OCI-LY7 (cell line): ENCODE measurements at regions not wholly inside any gene's neighbourhood (a gene's known extent, or its start where the extent isn't known, plus 50 kb on each side); places are given as distances from the start of the nearest gene placed in this dataset.

Source experiments
- BruUV-seq: library from RNA; stranded (reverse); fragments of 400-500 nt; replicated peaks from 2 replicates; lab custom pipeline; 2021; lab: Mats Ljungman, UMichigan
- CTCF ChIA-PET: fragments of 300-600 bp; sonication (Branson Sonifier 250); formaldehyde crosslinking; loops from one replicate; lab custom pipeline; 2022; ENCODE audit warnings: antibody characterized with exemption; ENCODE audit not compliant: unreplicated experiment; lab: Charles Lee
- POLR2A ChIA-PET: fragments of 300-600 bp; sonication (Branson Sonifier 250); formaldehyde crosslinking; loops from one replicate; lab custom pipeline; 2022; ENCODE audit warnings: antibody characterized with exemption; lab: Charles Lee
- DNase-seq: peaks from one replicate; pipeline ENCODE4 v3.0.0-alpha.2; 2015; ENCODE audit warnings: low spot score
- H2AFZ ChIP-seq: fragments of 200-600 bp; sonication (generic), shearing (Covaris generic); 2 replicates; pipeline ENCODE4 v1.6.1; 2014; ENCODE audit warnings: mild to moderate bottlenecking, antibody characterized with exemption, low read length, moderate library complexity
- H3K27ac ChIP-seq: fragments of 200-600 bp; sonication (generic); 2 replicates; pipeline ENCODE4 v1.5.1; 2014; ENCODE audit warnings: mixed run types, low read depth, mild to moderate bottlenecking, moderate library complexity, low read length, inconsistent platforms; ENCODE audit not compliant: poor library complexity, severe bottlenecking
- H3K36me3 ChIP-seq: fragments of 200-600 bp; sonication (generic); 2 replicates; pipeline ENCODE4 v1.6.1; 2014; ENCODE audit warnings: mild to moderate bottlenecking, antibody characterized with exemption, low read length, moderate library complexity, mixed read lengths; ENCODE audit not compliant: insufficient read depth
- H3K4me1 ChIP-seq: fragments of 200-600 bp; sonication (generic); 2 replicates; pipeline ENCODE4 v1.5.1; 2014; ENCODE audit warnings: mild to moderate bottlenecking, low read length; ENCODE audit not compliant: insufficient read depth, poor library complexity, severe bottlenecking
- H3K4me2 ChIP-seq: fragments of 200-600 bp; sonication (generic); 2 replicates; pipeline ENCODE4 v1.6.1; 2014; ENCODE audit warnings: mild to moderate bottlenecking, low read length
- H3K4me3 ChIP-seq: fragments of 200-600 bp; sonication (generic); 2 replicates; pipeline ENCODE4 v1.5.1; 2014; ENCODE audit warnings: mild to moderate bottlenecking, low read depth, low read length; ENCODE audit not compliant: poor library complexity, severe bottlenecking
- H3K79me2 ChIP-seq: fragments of 200-600 bp; sonication (generic); 2 replicates; pipeline ENCODE4 v1.6.1; 2016; ENCODE audit warnings: low read depth, mild to moderate bottlenecking, low read length, moderate library complexity, mixed read lengths; ENCODE audit not compliant: insufficient read depth
- H3K9me2 ChIP-seq: fragments of 200-600 bp; sonication (generic); 2 replicates; pipeline ENCODE4 v1.6.1; 2016; ENCODE audit warnings: mild to moderate bottlenecking, low read length, mixed read lengths; ENCODE audit not compliant: insufficient read depth
- H3K9me3 ChIP-seq: fragments of 200-600 bp; sonication (generic); 2 replicates; pipeline ENCODE4 v1.6.1; 2014; ENCODE audit warnings: mild to moderate bottlenecking, mixed run types, low read length, mixed read lengths
- H4K20me1 ChIP-seq: fragments of 200-600 bp; sonication (generic); 2 replicates; pipeline ENCODE4 v1.6.1; 2014; ENCODE audit warnings: mild to moderate bottlenecking, antibody characterized with exemption, low read length, moderate library complexity, mixed read lengths; ENCODE audit not compliant: insufficient read depth
- CTCF ChIP-seq: fragments of 200-600 bp; sonication (generic); conservative IDR thresholded peaks from 2 replicates; pipeline ENCODE4 v1.5.1; 2014; ENCODE audit warnings: mild to moderate bottlenecking, antibody characterized with exemption, low read length, moderate library complexity, mixed read lengths
- EZH2phosphoT487 ChIP-seq: fragments of 200-600 bp; sonication (generic); IDR thresholded peaks from 2 replicates; pipeline ENCODE4 v1.6.1; 2018; ENCODE audit warnings: low read depth, borderline replicate concordance, mild to moderate bottlenecking, mixed run types, antibody characterized with exemption, low read length, moderate library complexity, mixed read lengths
- intact Hi-C: fragments of 100-400 bp; cut with micrococcal nuclease; formaldehyde crosslinking; loops from one replicate; pipeline ENCODE4 v1.10.0; 2022; ENCODE audit not compliant: unreplicated experiment

GRCh38 chr4:171246948-171247347 lies 566.3 kb upstream of the GALNTL6 start:
- Histone ChIP-seq H3K27ac (no peak overlapping the region), H3K79me2 (no peaks in the 10 kb centered on the region), H3K4me1 (no peaks in the 10 kb centered on the region), H3K4me3 (no peak overlapping the region), H2AFZ (no peak overlapping the region), H3K9me3 (no peaks in the 10 kb centered on the region), H3K36me3 (no peaks in the 10 kb centered on the region), H3K4me2 (no peak overlapping the region), H3K9me2 (no peaks in the 10 kb centered on the region), H4K20me1 (no peaks in the 10 kb centered on the region)
- CTCF ChIA-PET, result no interaction called here
- POLR2A ChIA-PET, result no interaction called here
- BruUV-seq, result no TSS peak
- TF ChIP-seq CTCF (no peak), EZH2phosphoT487 (no peak)
- no peak for DNase-seq
- intact Hi-C loops, result no loop called here

- no peaks in the 10 kb centered on the region for H4K20me1 ChIP-seq
- intact Hi-C loops, result no loop called here
- no peak overlapping the region for H3K4me3 ChIP-seq
- no peak for DNase-seq
- ChIA-PET CTCF (no interaction called here), POLR2A (no interaction called here)
- H3K79me2 ChIP-seq, result no peaks in the 10 kb centered on the region
- TF ChIP-seq CTCF (no peak), EZH2phosphoT487 (no peak)
- H3K9me2 ChIP-seq, result no peaks in the 10 kb centered on the region
- H3K9me3 ChIP-seq, result no peaks in the 10 kb centered on the region
- H3K4me2 ChIP-seq, result no peak overlapping the region
- no peaks in the 10 kb centered on the region for H3K36me3 ChIP-seq
- H3K27ac ChIP-seq, result no peak overlapping the region
- H3K4me1 ChIP-seq, result no peaks in the 10 kb centered on the region
- BruUV-seq, result no TSS peak
- H2AFZ ChIP-seq, result no peak overlapping the region
Observed at GRCh38 chr4:171242831-171243230, 570.4 kb upstream of the GALNTL6 start.

GRCh38 chr4:171239196-171239595 lies 574.0 kb upstream of the GALNTL6 start:
- ChIA-PET CTCF (no interaction called here), POLR2A (no interaction called here)
- Histone ChIP-seq H3K4me3 (no peak overlapping the region), H3K4me2 (no peak overlapping the region), H3K4me1 (no peaks in the 10 kb centered on the region), H3K9me2 (no peaks in the 10 kb centered on the region), H3K79me2 (no peaks in the 10 kb centered on the region), H3K9me3 (no peaks in the 10 kb centered on the region), H2AFZ (no peak overlapping the region), H3K27ac (no peak overlapping the region), H3K36me3 (no peaks in the 10 kb centered on the region), H4K20me1 (no peaks in the 10 kb centered on the region)
- no peak for DNase-seq
- intact Hi-C loops, result no loop called here
- BruUV-seq, result no TSS peak
- no peak for TF ChIP-seq CTCF
- no peak for TF ChIP-seq EZH2phosphoT487
